ENCODE measurements at regions not wholly inside any gene's neighbourhood (a gene's known extent, or its start where the extent isn't known, plus 50 kb on each side); places are given as distances from the start of the nearest gene placed in this dataset.
"Not testable (repeated sequence)": the region's sequence is repeated elsewhere in the genome, so short reads cannot be mapped to it uniquely, and the experiment has no call there.

- no peak for DNase-seq
These were observed 1706.7 kb downstream of the SUCLG1 start for GRCh38 chr2:82752396-82752795.

- DNase-seq, result no peak
These were observed 1710.4 kb downstream of the SUCLG1 start for GRCh38 chr2:82748653-82749052.

- DNase-seq, result no peak
These were observed 1718.6 kb downstream of the SUCLG1 start for GRCh38 chr2:82740527-82740926.

GRCh38 chr2:82737965-82738364 is 1721.1 kb downstream of the SUCLG1 start:
- not testable (repeated sequence) for DNase-seq

GRCh38 chr2:82735336-82735735 is 1723.7 kb downstream of the SUCLG1 start:
- no peak for DNase-seq

- no peak for DNase-seq
These were observed 1727.3 kb downstream of the SUCLG1 start for GRCh38 chr2:82731824-82732223.

GRCh38 chr2:82730811-82731210 is 1728.3 kb downstream of the SUCLG1 start:
- DNase-seq, result no peak

- no peak for DNase-seq
These were observed 1731.0 kb downstream of the SUCLG1 start for GRCh38 chr2:82728090-82728489.

DNA sequence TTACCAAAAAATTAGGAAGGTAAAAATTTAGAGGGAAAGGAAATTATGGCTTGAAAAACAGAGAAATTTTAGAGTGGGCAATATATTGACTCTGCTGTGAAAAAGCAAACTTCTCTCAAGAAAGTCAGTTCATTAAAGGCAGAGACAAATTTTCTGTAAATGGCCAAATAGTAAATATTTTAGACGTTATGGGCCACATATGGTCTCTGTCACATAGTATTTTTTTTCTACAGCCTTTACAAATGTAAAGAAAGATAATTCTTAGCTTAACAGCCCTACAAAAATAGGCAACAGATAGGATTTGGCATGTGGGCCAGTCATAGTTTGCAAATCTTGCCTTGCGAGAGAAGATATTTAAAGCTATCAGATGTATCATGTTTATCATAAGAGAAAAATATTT is 1750.4 kb downstream of the SUCLG1 start:
- DNase-seq, result no peak

- no peak for DNase-seq
These were observed 1761.8 kb downstream of the SUCLG1 start for GRCh38 chr2:82697231-82697630.

DNA sequence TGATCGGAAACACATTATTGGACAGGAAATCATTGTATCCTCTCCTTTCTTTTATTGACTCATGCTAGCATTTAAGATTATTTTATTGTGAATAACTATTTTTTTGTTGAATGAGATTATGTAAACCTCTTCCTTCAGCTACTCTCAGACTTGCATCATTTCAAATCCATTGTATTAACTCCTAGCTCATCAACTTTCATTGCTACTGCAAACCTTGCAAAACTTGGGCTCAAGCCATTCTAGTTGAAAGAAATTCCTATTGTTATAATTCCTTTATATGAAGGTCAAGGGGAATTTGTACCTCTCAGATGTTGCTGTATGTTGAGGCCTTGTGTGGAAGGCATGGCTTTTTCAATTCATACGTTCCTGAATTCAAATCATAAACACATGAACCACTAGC is 1764.6 kb downstream of the SUCLG1 start:
- DNase-seq, result no peak

GRCh38 chr2:82690757-82691411 is 1768.2 kb downstream of the SUCLG1 start:
- no peak for DNase-seq

DNA sequence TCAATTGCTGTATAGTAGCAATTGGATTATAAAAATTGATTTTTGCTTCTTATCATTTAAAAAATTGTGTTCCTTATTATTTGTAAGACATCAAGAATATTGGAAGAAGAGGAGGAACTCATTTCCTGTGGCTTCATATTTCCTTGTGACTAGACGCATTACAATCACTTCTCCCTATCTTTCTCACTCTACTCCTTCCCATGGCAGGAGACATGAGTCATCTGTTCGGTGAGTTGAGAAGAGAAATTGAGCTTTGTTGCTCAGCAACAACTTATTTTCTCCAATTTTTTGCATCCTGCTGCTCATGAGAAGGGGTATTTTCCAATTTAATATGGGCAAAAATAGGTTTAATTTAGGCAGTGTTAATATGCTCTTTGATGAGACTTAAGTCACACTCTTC is 1783.9 kb downstream of the SUCLG1 start:
- no peak for DNase-seq

GRCh38 chr2:82674652-82675051 is 1784.4 kb downstream of the SUCLG1 start:
- DNase-seq, result no peak

- no peak for DNase-seq
These were observed 1791.6 kb downstream of the SUCLG1 start for GRCh38 chr2:82667491-82667890.

DNA sequence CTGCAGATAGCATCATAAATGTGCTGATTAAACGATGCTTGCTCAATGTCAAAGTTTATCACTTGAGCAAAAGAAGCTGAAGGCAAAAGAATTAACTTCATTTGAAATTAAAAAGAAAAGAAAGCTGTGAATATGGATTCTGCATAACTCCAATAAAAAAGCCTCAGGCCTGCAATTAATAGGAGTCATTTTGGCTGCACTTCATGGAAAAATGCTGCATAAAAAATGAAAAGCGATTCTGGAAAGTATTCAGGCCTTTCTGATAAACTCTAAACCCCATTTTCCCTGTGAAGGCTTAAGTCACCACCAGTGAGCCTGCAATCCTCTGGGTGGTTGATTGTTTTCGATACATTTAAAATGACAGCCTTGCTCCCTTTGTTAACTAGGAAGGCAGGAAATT is 1793.4 kb downstream of the SUCLG1 start:
- DNase-seq, result no peak

GRCh38 chr2:82657106-82657505 is 1802.0 kb downstream of the SUCLG1 start:
- DNase-seq, result no peak

- no peak for DNase-seq
These were observed 1802.7 kb downstream of the SUCLG1 start for GRCh38 chr2:82656420-82656819.

DNA sequence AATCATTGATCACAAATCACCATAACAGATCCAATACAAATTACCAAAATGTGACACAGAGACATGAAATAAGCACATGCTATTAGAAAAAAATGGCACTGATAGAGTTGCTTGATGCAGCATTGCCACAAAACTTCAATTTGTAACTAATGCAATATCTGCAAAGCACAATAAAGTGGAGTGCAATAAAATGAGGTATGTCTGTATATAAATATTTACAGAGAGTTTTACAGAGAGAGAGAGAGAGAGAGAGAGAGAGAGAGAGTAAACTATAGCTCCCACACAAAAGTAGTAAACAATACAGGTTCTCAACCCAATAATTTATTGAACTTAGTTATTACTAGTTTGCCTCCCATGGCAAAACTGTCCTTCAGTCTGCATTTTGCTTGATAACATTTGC is 1807.0 kb downstream of the SUCLG1 start:
- DNase-seq, result no peak

DNA sequence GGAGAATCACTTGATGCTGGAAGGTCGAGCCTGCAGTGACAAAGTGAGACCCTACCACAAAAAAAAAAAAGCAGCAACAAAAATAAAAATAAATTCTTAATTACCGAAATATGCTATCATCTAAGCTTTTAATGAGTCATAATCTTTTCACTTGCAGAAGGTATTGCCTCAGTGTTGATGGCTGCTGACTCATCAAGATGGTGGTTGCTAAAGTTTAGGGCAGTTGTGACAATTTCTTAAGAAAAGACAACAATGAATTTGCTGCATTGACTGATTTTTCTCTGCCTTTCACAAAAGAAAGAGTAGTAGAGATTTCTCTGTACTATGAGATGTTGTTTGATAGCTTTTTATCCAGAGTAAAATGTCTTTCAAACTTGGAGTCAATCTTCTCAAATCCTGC is 1809.0 kb downstream of the SUCLG1 start:
- no peak for DNase-seq

GRCh38 chr2:82641598-82642180 is 1817.4 kb downstream of the SUCLG1 start:
- no peak for DNase-seq

- no peak for DNase-seq
These were observed 1822.6 kb downstream of the SUCLG1 start for GRCh38 chr2:82636402-82637020.

- DNase-seq, result no peak
These were observed 1860.1 kb downstream of the SUCLG1 start for GRCh38 chr2:82599021-82599420.

GRCh38 chr2:82596581-82596980 is 1862.5 kb downstream of the SUCLG1 start:
- DNase-seq, result no peak

DNA sequence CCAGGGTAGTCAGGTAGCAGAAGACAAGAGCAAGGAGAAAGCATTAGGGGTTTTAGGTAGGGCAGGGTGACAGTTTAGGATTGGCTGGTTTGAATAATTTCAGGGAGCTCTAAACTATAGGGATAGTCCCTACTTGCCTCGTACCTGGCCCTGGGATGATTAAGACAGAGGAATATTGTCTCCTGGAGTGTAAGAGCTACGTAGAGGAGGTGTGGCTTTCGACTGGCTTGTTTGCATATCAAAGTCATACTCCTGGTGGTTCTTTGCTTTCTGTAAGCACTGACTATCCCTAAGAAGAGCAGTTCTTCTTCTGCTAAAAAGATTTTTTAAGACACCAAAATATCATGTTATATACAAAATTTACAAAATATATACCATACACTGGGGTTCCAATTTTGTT is 1867.4 kb downstream of the SUCLG1 start:
- DNase-seq, result no peak

Measured in activated naive CD4-positive, alpha-beta T cell (primary cell).